ENCODE measurements at regions not wholly inside any gene's neighbourhood (a gene's known extent, or its start where the extent isn't known, plus 50 kb on each side); places are given as distances from the start of the nearest gene placed in this dataset.

GRCh38 chr3:178055939-178056338, 480.3 kb upstream of the KCNMB2 start:
- no peak for TF ChIP-seq CTCF (IDR thresholded peaks at IDR 0.05)

- TF ChIP-seq CTCF (IDR thresholded peaks at IDR 0.05), result no peak
These were observed 479.4 kb upstream of the KCNMB2 start for GRCh38 chr3:178056868-178057267.

GRCh38 chr3:178058629-178059028, 477.6 kb upstream of the KCNMB2 start:
- TF ChIP-seq CTCF (IDR thresholded peaks at IDR 0.05), result no peak

- no peak for TF ChIP-seq CTCF (IDR thresholded peaks at IDR 0.05)
These were observed 477.1 kb upstream of the KCNMB2 start for GRCh38 chr3:178059119-178059518.

GRCh38 chr3:178059836-178060235, 476.4 kb upstream of the KCNMB2 start:
- no peak for TF ChIP-seq CTCF (IDR thresholded peaks at IDR 0.05)

- TF ChIP-seq CTCF (IDR thresholded peaks at IDR 0.05), result no peak
These were observed 475.8 kb upstream of the KCNMB2 start for GRCh38 chr3:178060407-178060806.

- no peak for TF ChIP-seq CTCF (IDR thresholded peaks at IDR 0.05)
These were observed 474.1 kb upstream of the KCNMB2 start for GRCh38 chr3:178062126-178062525.

- no peak for TF ChIP-seq CTCF (IDR thresholded peaks at IDR 0.05)
These were observed 472.8 kb upstream of the KCNMB2 start for GRCh38 chr3:178063461-178063860.

All from LNCAP (cell line).